ENCODE measurements at regions not wholly inside any gene's neighbourhood (a gene's known extent, or its start where the extent isn't known, plus 50 kb on each side); places are given as distances from the start of the nearest gene placed in this dataset.
A peak's percentile ranks its signal among the peaks of the same experiment; 100 is the strongest.

DNA sequence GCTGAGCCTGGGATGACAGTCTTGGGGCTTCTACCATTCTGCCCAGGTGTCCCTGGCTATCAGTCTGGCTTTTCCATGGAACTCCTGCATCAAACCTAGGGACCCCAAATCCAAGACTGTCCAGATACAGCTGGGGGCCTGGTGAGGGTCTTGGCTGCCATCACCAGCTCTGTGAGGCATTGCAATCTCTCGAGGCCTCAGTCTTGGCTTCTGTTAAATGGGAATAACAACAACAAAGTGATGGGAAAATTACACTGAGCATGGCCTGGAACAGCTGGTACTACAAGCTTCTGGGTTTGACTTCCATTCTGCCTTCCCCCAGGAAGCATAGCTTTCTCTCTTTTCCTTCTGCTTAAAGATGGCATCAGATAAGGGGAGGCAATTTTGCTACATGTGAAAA is 50.0 kb upstream of the LCTL start:
- DNase-seq: no peak

DNA sequence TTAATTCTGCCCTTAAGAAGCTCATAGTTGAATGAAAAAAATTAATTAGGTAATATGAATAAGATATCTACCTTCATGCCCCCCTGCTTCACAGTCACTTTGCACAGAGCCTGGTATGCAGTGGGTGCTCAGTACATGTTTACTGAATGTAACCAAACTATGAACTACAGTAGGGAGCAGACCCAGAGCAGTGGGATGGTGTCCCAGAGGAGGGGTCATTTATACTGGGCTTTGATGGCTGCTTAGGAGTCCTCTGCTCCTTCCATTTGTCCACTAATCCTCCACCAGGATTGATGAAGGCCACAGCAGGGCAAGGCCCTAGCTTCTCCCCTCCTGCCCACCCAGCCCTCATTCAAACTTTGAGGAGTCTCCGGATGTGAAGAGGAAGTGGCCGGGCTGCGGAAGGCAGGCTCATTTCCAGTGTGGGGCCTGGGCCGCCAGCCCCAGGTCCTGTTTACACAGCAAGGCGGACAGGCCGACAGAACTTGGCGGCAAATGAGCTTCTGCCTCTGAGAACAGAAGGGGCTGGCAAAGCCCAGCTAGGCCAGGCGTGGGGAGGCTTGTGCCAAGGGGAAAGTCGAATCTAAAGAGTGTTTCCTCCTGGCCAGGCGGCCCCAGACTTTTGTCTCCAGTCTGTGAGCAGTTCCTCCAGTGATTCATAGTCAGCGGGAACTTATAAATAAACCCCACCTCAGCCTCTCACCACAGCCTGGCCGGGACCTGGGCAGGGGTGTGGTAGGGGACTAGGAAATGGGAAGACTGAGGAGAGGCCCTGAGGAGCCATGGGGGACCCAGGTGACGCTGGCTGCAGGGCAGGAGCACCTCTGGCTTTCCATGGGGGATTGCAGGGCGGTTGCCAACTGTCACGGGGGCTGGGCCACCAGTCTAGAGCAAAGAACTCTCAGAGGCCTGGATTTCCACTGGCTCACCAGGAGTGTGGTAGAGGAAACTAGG is 51.6 kb upstream of the LCTL start:
- DNase-seq: peak; percentile 64 to 70

DNA sequence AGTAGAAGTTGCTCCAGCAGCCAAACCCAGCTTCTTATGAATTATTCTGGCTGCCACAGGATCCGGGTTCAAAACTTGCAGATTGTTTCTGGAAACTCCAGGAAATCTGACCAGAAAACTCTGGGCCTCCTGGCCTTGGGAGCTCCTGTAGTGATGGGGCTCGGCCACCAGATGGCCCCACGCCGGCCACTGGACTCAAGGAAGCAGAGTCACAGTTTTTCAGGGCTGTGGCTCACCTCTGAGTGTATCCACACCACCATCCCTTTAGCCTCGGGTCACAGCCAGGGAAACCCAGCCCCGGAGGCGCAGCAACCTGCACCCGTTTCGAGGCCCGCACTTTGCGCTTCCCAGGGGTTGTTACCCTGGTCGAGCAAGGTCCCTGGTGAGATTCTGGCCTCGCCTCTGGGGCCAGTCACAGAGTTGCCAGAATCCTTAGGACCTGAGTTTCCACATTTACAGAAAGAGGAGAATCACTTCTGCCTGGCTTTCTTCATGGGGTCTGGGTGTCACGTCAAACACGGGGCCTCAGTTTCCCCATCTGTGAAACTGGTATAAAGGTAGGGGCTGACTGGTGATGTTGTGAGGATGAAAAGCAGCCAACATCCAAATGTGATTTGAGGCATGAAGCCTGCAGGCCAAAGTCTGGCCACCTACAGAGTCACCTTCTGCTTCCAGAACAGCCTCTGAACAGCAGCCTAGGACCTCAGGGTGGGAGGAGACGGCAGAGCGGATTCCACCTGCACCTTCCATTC is 53.5 kb upstream of the LCTL start:
- peak in 1 of 2 donors; percentile 55 for DNase-seq

DNA sequence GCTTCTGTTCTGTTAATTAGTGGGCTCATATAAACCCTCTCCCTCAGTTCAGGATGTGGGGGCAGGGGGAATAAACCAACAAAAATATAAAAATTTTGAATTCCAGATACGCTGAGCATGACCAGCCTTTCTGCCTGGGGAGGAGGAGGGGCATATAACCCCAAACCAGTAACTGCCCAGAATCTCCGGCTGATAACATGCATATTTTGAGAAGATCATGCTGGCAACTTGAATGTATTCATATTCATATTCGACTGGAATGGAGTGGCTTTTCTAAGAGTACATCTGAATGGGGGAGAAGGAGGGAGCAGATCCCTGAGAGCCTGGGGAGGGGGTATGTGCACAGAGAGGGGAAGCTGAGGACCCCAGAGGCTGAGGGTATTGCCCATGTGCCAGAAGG is 54.5 kb upstream of the LCTL start:
- DNase-seq: no peak

DNA sequence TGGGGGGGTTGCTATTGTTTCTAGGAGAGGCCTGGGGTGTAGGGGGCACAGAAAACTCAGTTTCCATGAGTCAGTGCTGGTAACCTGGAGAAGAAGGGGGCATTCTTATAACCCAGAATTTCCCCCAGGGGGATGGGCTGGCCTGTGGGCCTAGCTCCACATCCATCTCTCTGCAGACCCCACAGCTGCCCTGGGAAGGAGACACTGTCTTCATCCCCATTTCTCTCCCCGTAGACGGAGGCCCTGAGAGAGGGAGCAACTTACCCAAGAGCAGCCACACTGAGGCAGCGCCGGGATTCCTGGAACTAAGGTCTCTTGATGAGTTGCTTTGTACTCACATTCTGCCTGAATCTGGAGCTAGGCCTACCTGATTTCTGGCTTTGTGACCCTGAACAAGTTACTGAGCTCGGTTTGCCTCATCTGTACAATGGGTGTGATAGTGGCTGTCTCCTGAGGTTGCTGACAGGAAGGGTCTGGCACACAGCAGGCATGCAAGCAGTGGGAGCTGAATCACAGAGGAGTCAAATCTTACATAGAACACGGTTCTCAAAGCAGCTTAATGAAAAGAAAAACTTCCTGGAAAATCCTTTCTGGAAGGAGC is 55.0 kb upstream of the LCTL start:
- DNase-seq: no peak

DNA sequence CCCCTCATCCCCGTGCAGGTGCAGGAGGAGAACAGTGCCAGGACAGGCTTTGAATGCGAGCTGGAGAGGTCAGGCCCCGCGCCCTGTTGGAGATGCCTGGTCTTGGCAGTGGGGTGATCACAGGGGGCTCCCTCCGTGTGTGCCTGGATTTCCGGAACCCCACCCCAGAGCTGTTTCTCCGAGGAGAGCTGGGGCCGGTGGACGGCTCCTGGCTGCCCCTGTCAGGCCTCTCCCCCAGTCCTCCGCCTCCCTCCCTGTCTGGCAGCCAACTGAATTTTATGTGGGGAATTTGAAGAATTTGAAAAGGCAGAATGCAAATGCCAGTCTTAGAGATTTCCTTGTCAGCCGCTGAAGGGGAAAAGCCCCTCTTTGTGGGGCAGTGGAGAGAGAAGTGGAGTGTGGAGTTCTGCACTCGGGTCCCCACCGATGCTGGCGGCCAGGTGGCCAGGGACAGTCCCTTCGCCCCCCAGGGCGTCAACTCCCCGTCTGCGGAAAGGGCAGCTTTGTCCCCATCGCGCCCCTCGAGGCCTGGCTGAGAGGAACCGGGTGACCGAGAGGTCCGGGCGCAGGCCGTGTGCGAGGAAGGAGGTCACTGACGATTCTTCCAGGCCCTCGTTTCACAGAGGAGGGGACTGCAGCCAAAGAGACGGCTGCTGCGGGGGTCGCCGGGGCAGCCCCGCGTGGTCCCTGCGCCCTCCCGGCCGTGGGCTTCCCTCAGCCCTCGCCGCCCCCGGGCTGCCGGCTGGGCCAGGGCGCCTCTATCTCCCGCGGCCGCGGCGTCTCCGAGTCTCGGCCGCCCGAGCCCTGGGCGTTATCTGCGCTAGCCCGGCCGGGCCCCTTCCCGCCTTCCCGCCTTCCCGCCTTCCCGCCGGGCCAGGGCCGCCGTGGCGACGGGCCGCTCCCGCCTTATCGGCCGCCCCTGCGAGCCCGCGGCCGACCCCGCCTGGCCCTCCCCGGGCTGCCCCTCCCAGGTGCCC is 56.0 kb upstream of the LCTL start:
- DNase-seq: peak in 1 of 2 donors; percentile 47

DNA sequence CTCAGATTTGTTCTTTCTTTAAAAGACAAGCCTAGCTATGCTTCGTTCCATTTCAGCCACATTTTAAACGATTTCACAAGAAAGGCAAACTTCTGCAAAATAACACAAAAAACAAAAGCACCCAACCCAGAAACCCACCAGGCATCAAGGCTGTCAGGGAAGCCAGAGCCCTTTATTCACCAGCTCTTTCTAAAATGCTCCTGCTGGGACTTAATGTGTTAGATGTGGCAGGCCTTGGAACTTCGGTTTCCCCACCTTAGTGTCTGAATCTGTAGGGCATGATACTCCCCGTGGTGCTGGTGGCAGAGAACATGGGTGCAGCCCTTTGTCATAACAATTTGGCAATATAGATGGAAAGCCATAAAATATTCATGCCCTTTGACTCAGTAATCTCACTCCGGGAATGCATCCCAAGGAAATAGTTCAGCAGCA is 56.8 kb upstream of the LCTL start:
- no peak for DNase-seq

DNA sequence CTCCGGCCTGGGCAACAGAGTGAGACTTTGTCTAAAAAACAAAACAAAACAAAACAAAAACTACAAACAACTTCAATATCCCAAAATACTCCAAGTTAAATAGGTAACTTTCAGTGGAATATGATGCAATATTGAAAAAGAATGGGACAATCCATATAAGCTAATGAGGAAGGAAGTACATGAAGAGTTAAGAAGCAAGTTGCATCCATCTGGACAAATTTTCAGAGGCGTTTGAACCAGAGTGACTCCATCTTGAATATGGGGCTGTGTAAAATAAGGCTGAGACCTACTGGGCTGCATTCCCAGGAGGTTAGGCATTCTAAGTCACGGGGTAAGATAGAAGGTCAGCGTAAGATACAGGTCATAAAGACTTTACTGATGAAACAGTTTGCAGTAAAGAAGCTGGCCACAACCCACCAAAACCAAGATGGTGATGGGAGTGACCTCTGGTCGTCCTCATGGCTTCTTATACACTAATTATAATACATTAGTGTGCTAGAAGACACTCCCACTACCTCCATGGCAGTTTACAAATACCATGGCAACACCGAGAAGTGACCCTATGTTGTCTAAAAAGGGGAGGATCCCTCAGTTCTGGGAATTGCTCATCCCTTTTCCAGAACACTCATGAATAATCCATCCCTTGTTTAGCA is 58.1 kb upstream of the LCTL start:
- no peak for DNase-seq

DNA sequence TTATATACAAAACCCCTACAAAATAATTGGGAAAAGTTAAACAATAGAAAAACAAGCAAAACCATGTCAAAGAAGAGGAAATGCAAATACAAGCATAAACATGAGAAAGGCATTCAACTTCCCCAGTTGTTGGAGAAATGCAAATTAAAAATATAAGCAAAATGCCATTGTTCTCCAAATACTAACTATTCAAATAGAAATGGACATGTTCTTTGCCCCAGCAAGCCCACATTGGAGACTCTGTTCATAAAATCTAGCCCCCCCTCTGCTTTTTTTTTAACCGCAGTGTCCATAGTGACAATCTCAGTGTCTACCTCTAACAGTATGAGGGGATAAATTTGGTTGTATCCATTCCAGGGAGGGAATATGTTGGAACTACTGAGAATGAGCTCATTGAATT is 59.7 kb upstream of the LCTL start:
- no peak for DNase-seq

DNA sequence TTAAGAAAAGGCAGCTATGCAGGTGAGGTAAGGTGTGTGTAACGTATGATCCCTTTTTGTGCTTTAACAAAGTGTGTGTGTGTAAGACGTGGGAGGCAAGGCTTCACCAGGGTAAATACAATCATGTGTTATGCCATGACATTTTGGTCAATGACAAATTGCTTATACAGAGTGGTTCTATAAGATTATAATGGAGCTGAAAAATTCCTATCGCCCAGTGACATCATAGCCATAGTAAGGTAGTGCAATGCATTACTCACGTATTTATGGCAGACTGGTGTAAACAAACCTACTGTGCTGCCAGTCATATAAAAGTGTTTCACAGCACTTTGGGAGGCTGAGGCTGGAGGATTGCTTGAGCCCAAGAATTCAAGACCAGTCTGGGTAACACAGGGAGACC is 60.2 kb upstream of the LCTL start:
- DNase-seq: no peak

DNA sequence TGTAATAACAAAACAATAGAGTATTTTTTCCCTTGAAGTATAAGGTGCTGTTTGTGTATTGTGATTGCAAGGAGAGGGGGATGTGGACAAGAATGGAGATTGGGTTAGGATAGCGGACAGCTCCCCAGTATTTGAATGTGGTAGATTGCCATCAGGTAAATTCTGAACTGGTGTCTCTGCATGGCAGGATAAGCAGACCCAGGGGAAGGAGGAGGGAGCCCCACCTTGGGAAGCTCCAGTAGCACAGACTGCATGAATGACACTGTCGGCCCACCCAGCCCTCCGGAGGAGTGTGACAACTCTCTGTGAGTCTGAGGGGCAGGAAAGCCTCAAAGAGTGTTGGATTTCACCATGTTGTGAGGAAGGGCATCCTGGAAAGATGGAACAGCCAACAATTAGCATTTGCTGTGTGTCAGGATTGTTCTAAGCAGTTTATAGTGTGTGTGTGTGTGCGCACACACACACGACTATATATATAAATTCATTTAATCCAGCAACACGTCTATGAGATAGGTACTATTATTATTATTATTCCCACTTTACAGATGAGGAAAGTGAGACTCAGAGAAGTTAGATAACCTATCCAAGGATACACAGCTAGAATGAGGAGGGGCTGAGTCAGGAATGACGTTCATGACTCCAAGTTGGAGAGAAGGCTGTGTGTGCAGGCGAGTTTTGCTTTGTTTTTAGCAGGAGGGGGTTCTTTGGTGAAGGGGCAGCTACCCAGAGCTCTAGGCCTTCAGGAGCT is 63.4 kb upstream of the LCTL start:
- DNase-seq: no peak

DNA sequence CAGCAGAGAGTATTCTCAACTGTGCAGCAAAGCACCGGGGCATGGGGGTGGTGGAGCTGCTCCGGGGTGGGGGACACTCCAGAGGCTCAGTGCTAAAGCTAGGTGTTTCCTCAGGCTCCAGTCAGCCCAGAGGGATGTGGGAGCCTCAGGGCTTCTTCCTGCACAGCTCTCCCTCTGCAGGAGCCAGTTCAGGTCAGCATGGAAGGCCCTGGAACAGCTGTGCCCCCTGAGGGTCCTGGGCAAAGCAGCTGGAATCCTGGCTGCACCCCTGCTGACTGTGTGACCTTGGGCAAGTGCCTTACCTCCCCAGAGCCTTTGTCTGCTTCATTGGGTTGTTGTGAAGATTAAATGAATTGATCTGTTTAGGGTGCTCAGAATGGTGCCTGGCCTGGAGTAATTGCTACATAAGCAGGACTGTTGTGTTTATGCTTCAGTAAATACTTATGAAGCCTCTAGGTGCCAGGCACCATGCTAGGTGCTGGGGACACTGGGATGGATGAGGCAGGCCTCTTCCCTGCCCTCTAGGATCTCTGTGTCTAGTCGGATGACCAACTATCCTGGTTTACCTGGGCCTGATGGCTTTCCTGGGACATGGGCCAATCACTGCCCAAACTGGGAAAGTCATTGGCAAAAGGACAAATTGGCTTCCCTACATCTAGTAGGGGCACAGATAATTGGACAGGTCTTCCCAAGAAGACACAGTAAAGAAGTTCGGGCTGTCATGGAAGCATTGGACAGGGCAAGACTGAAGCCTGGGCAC is 64.2 kb upstream of the LCTL start:
- DNase-seq: no peak

DNA sequence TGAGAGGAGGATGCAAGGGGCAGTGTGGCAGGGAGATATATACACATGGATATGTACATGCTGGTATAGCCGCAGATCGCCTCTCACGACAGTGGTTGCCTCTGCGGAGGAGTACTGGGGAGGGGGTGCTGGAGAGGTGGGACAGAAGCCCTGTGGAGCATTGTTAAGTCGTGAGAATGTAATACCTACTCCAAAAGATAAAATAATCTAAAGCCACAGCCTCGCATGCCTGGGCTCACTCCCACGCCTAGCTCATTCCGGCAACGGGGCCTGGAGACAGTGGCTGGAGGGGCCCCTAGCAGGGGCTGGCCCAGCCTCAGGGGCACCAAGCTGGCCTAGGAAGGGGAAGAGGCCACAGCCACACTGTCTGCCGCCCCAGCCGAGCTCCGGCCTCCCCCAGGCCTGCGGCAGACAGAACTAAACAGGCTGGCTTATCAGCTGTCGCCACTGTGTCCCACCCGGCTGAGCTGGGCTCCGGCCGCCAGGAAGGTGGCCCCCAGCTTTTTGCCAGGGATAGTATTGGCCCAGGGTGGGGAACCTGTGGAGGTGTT is 65.1 kb upstream of the LCTL start:
- no peak for DNase-seq

DNA sequence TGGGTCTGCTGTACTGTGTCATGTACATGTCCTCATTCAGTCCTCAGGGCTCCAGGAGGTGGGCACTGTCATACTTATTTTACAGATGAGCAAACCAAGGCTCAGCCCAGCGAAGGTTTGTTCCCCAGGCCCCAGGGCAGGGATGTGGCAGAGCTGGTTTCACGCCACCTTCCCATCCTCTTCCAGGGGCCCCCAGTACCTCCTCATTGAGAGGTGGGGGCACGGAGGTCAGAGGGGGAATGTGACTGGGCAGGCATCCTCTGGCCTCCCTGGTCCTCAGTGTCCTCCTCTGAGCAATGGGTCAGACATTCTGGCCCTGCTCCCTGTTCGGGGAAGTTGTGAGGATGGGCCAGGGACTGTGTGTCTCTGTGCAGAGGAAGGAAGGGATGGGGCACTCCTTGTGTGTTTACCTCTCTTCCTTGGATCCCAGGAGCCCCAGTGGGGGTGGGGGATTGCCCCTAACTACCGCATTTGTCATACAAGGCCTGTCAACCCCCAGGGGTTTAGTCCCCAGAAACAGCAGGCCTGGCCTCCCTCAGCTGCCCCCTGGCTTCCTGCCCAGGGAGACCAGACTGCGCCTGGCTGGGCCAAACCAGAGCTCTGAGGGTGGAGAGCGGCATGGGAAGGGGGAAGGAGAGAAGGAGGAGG is 65.9 kb upstream of the LCTL start:
- no peak for DNase-seq

DNA sequence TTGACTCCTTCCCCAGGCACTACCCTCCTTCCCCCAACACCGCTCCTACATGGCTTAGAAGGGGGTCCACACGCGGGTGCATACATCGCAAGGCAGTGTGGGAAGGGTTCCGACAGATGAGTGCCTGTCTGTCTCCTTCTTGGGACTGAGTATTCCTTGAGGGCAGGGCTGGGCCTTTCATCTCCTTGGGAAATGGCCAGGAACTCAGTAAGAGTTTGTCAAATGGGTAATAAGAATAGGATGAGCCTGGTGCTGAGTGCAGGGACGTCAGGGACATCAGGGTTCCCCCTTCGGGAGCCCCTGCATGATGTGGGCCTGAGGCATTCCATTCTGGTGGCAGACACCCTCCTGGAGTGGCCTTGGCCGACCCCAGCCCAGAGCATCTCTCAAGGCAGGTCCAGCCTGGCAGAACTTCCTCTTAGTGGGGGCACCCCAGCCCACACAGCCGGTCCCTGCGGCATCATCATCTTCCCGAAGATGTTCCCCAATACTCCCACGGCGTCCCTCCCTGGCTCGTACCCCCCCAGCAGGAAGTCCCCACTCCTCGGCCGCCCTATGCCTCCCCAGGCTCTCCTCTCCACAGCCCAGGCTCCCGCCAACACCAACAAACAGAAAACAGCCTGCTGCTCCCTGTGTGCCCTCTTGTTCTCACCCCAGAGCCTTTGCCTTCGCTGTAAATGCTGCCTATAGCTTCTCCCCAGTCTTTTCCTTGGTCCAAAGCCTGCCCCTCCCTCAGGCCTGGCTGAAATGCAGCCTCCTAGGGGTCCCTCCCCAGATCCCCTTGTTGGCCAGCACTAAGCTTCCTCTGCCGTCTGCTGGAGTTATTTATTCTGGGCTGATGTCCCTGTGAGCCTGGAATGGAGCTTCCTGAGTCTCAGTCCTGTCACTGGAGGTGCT is 67.5 kb upstream of the LCTL start:
- DNase-seq: no peak

DNA sequence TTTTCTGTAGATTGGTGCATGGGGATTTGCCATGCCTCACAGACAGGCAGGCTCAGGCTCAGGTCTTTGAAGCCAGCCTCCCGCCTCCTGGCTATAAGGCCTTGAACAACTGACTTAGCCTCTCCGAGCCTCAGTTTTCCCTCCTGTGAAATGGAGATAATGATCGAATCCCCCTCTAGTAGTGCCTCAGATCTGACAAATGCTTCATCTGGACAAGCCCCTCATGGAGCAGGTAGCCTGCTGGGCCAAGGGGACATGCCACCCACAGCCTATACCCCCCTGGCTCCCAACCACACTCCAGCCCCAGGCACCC is 68.1 kb upstream of the LCTL start:
- no peak for DNase-seq

DNA sequence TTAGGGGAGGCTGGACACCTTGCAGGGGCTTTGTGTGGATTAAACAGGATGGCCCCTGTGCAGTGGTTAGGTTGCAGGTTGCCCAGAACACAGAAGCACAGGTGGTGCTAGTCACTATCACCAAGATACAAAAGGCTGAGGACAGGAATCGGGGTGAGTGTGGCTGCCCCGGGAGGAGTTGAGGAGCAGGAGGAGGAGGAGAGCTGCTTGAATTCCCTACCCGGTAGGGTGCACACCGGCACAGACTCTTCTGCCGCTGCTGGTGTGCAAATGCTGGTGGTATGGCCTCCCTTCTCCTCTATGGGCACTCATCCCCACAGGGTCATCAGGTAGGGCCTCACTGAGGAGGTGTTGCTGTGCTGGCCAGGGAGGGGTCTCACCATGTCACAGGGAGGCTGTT is 67.5 kb upstream of the SMAD6 start:
- DNase-seq: no peak

DNA sequence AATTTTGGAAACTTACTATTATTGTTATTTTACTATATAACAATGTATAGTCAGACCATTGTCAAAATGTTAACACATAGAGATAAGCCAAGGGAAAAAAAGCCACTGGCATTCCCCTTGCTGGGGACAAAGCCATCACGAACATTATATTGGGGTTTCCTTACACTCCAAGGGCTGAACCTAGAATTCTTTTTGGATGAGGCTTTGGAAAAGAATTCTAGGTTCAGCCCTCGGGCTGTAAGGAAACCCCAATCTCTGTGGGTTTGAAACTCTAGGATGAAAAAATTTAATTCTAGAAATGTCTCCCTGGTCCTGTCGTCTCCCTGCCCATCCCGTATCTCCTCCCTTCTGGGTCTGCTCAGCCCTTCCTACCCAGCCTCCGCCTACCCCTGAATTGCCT is 67.0 kb upstream of the SMAD6 start:
- DNase-seq: no peak
